ENCODE measurements at regions not wholly inside any gene's neighbourhood (a gene's known extent, or its start where the extent isn't known, plus 50 kb on each side); places are given as distances from the start of the nearest gene placed in this dataset.
A peak's percentile ranks its signal among the peaks of the same experiment; 100 is the strongest.

- DNase-seq (ENCODE audit: low spot score) = no peak
Observed at GRCh38 chr17:77872714-77873499, 85.6 kb upstream of the TNRC6C start.

GRCh38 chr17:77873500-77874302, 84.8 kb upstream of the TNRC6C start:
- DNase-seq (ENCODE audit: low spot score) = no peak

- no peak for DNase-seq (ENCODE audit: low spot score)
Observed at GRCh38 chr17:77874303-77875050, 84.0 kb upstream of the TNRC6C start.

GRCh38 chr17:77875051-77875780, 83.3 kb upstream of the TNRC6C start:
- peak; percentile 86 for DNase-seq (ENCODE audit: low spot score)

GRCh38 chr17:77875881-77876509, 82.5 kb upstream of the TNRC6C start:
- DNase-seq (ENCODE audit: low spot score) = peak; percentile 78

- no peak for DNase-seq (ENCODE audit: low spot score)
Observed at GRCh38 chr17:77877036-77877435, 81.5 kb upstream of the TNRC6C start.

GRCh38 chr17:77877646-77878355, 80.7 kb upstream of the TNRC6C start:
- DNase-seq (ENCODE audit: low spot score) = no peak

GRCh38 chr17:77879226-77879895, 79.1 kb upstream of the TNRC6C start:
- DNase-seq (ENCODE audit: low spot score) = no peak

- no peak for DNase-seq (ENCODE audit: low spot score)
Observed at GRCh38 chr17:77879896-77880280, 78.6 kb upstream of the TNRC6C start.

GRCh38 chr17:77880711-77881450, 77.6 kb upstream of the TNRC6C start:
- no peak for DNase-seq (ENCODE audit: low spot score)

GRCh38 chr17:77881545-77881944, 77.0 kb upstream of the TNRC6C start:
- peak; percentile 85 for DNase-seq (ENCODE audit: low spot score)

- no peak for DNase-seq (ENCODE audit: low spot score)
Observed at GRCh38 chr17:77882040-77882439, 76.5 kb upstream of the TNRC6C start.

- peak; percentile 85 for DNase-seq (ENCODE audit: low spot score)
Observed at GRCh38 chr17:77882481-77883212, 75.9 kb upstream of the TNRC6C start.

- DNase-seq (ENCODE audit: low spot score) = no peak
Observed at GRCh38 chr17:77883213-77883650, 75.3 kb upstream of the TNRC6C start.

- DNase-seq (ENCODE audit: low spot score) = no peak
Observed at GRCh38 chr17:77884019-77884418, 74.5 kb upstream of the TNRC6C start.

- no peak for DNase-seq (ENCODE audit: low spot score)
Observed at GRCh38 chr17:77884967-77885641, 73.4 kb upstream of the TNRC6C start.

- no peak for DNase-seq (ENCODE audit: low spot score)
Observed at GRCh38 chr17:77885678-77886386, 72.7 kb upstream of the TNRC6C start.

GRCh38 chr17:77886387-77886728, 72.1 kb upstream of the TNRC6C start:
- DNase-seq (ENCODE audit: low spot score) = peak; percentile 61

All from SW480 (cell line).